IPS-15b (cell line): ENCODE measurements at regions not wholly inside any gene's neighbourhood (a gene's known extent, or its start where the extent isn't known, plus 50 kb on each side); places are given as distances from the start of the nearest gene placed in this dataset.

Source experiments
- H3K27me3 ChIP-seq: one replicate; pipeline ENCODE4 v1.6.1; 2013; ENCODE audit warnings: low read length; ENCODE audit not compliant: control insufficient read depth, insufficient read depth
- H3K36me3 ChIP-seq: one replicate; pipeline ENCODE4 v1.6.1; 2013; ENCODE audit warnings: low read length; ENCODE audit not compliant: control insufficient read depth, insufficient read depth
- H3K4me1 ChIP-seq: one replicate; pipeline ENCODE4 v1.6.1; 2013; ENCODE audit warnings: mild to moderate bottlenecking, low read length; ENCODE audit not compliant: control insufficient read depth, insufficient read depth
- H3K4me3 ChIP-seq: one replicate; pipeline ENCODE4 v1.5.1; 2013; ENCODE audit warnings: low read depth, low read length
- H3K9ac ChIP-seq: one replicate; pipeline ENCODE4 v1.6.1; 2013; ENCODE audit warnings: low read depth, mild to moderate bottlenecking, low read length
- H3K9me3 ChIP-seq: one replicate; pipeline ENCODE4 v1.6.1; 2013; ENCODE audit warnings: mild to moderate bottlenecking, low read length; ENCODE audit not compliant: control insufficient read depth, insufficient read depth

DNA sequence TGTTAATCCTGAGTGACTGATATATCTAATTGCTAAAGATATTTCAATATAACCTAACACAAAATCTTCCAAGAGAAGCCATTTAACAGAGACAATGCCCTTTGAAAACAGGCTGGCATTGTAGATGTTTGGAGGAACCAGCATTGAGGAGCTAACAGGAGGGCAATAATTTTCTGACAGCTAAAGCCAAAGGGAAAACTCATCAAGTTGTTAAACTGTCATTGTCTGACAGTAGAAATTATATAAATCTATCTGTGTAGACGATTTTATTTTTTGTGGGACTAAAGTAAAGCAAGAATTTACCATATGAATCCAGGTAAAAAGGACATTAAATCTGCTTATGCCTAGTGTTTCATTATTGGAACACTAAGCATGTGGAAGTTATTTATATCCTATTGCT lies 500.2 kb upstream of the NMUR2 start:
- no peaks in the 10 kb centered on the region for H3K9me3 ChIP-seq
- H3K36me3 ChIP-seq: no peaks in the 10 kb centered on the region
- H3K27me3 ChIP-seq: no peaks in the 10 kb centered on the region
- no peak overlapping the region for H3K9ac ChIP-seq
- no peaks in the 10 kb centered on the region for H3K4me1 ChIP-seq
- H3K4me3 ChIP-seq: no peak overlapping the region

GRCh38 chr5:152907488-152908245 lies 502.6 kb upstream of the NMUR2 start:
- Histone ChIP-seq H3K4me1 (no peaks in the 10 kb centered on the region), H3K9me3 (no peaks in the 10 kb centered on the region), H3K27me3 (no peaks in the 10 kb centered on the region), H3K36me3 (no peaks in the 10 kb centered on the region), H3K4me3 (no peak overlapping the region), H3K9ac (no peak overlapping the region)

- Histone ChIP-seq H3K4me1 (no peaks in the 10 kb centered on the region), H3K4me3 (no peak overlapping the region), H3K9ac (no peak overlapping the region), H3K36me3 (no peaks in the 10 kb centered on the region), H3K27me3 (no peaks in the 10 kb centered on the region), H3K9me3 (no peaks in the 10 kb centered on the region)
Measured at GRCh38 chr5:152912924-152913323, 507.8 kb upstream of the NMUR2 start.

GRCh38 chr5:152932621-152933020 lies 527.5 kb upstream of the NMUR2 start:
- Histone ChIP-seq H3K9me3 (no peaks in the 10 kb centered on the region), H3K27me3 (no peaks in the 10 kb centered on the region), H3K9ac (no peak overlapping the region), H3K4me3 (no peak overlapping the region), H3K36me3 (no peaks in the 10 kb centered on the region), H3K4me1 (no peaks in the 10 kb centered on the region)

DNA sequence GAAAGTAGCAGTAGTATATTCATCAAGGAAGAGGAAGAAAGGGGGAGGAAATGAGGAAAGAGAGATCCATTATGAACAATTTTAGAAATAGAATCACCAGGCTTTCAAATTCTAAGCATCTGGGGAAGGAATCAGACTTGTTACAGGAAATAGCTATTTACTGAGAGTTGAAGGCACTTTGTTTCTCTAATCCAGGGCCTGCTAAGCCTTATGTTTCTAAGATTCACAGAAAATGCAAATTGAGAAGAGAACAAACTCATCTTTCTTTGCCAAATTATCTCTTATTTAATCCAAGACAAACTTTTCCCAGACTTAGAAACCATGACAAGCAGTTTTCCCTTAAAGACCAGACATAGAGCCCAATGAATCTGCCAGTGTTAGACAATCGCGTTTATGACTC lies 528.0 kb upstream of the NMUR2 start:
- no peak overlapping the region for H3K4me3 ChIP-seq

DNA sequence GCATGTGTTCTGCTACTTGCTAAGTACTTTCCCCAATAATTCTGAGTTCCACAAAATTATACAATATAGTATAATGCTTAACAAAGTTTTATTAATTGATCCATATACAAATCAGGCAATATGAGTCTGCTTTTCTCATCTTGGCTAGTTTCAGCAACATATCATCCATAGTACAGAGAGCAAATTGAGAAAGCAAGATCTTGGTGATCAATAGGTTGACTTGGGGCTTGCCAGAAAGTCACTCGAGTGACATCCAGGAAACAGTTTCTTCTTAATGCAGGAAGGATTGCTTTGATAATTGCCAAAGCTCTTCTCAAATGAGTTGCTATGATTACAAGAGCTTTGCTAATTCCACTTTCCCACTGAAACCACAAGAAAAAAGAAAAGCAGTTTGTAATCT lies 533.6 kb upstream of the NMUR2 start:
- no peaks in the 10 kb centered on the region for H3K9me3 ChIP-seq
- no peak overlapping the region for H3K9ac ChIP-seq
- H3K27me3 ChIP-seq: no peaks in the 10 kb centered on the region
- no peaks in the 10 kb centered on the region for H3K36me3 ChIP-seq
- H3K4me1 ChIP-seq: no peaks in the 10 kb centered on the region
- H3K4me3 ChIP-seq: no peak overlapping the region

More for the DNA sequence above, 528.0 kb upstream of the NMUR2 start:
- H3K27me3 ChIP-seq: no peaks in the 10 kb centered on the region
- no peak overlapping the region for H3K9ac ChIP-seq
- no peaks in the 10 kb centered on the region for H3K36me3 ChIP-seq
- no peaks in the 10 kb centered on the region for H3K9me3 ChIP-seq
- H3K4me1 ChIP-seq: no peaks in the 10 kb centered on the region

DNA sequence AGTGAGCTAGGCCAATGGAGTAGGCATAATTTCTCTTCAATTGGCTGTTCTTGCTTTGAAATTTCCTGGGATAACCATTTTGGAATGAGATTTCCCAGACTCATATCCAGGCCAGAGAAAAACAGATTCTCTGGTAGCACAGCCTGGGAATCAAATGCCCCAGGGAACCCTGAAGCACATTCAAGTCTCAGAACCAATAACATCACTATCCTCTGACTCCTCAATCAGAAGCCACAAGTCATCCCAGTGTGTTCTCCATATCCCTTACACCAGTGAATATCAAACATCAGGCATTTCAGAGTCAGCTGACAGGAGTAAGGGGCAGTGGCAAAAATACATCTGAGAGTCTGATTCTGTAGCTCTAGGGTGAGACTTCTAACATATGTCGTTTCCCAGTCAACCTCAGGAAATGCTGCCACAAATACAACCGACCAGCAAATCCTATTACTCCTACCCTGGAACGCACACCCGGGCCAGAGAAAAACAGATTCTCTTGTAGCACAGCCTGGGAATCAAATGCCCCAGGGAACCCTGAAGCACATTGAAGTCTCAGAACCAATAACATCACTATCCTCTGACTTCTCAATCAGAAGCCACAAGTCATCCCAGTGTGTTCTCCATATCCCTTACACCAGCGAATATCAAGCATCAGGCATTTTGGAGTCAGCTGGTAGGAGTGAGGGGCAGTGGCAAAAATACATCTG lies 537.7 kb upstream of the NMUR2 start:
- Histone ChIP-seq H3K4me3 (no peak overlapping the region), H3K4me1 (no peaks in the 10 kb centered on the region), H3K36me3 (no peaks in the 10 kb centered on the region), H3K27me3 (no peaks in the 10 kb centered on the region), H3K9ac (no peak overlapping the region), H3K9me3 (no peaks in the 10 kb centered on the region)

DNA sequence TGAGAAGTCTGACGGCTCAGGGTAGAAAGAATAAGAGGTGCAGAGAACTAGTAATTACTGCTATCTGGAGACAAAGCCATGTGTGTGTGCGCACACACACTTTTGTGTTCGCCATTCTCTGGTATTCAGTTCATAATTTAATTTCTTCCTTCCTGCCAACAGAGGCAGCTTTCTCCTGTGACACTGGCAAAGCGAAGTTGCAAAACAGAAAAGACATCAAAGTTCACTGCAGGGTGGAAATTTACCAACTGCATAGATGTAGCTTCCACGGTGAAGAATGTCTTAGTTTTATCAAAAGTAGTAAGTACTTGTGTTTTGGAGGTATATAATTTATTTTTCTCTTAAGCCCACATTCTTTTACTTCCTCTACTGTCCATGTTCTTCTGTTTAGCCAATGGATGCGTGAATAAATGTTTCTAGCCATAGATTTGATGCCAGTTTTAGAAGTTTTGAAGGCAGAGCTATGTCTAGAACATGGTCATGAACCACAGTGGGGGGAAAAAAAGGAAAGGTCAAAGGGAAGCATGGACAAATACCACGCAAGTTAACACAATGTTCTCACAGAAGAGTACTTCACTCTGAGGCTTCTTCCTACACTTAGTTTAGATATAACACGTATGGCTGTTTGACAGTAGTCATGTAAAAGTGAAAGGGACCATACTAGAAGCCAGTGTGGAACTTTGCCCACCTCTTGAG lies 536.5 kb upstream of the GRIA1 start:
- Histone ChIP-seq H3K4me3 (no peak overlapping the region), H3K9ac (no peak overlapping the region), H3K9me3 (no peaks in the 10 kb centered on the region), H3K36me3 (no peaks in the 10 kb centered on the region), H3K4me1 (no peaks in the 10 kb centered on the region), H3K27me3 (no peaks in the 10 kb centered on the region)

DNA sequence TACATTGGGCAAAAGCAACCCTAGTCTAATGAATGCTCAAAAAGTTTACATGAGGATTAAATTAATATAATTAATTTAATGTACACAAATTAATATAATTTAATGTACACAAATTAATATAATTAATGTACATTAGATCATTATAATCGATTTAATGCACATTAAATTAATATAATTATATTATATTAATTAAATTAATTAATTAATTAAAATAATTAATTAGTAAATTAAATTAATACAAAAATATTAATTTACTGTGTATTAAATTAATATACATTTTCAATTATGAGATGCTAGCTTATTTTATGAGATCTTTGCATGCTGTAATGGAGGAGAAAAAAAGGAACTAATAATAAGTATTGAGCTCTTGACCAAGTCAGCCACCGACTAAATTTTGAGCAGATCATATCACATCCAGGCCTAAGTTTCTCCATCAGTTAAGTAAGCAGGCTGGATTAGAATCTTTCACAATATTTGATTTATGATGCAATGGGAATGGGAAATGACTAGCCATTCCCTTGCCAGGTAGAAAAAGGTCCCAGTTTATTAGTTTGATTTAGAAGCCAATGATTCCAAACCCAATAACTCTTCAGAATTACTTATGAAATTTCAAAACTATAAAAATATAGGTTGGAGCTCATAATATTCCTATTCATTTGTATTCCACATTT lies 533.4 kb upstream of the GRIA1 start:
- Histone ChIP-seq H3K36me3 (no peaks in the 10 kb centered on the region), H3K4me3 (no peak overlapping the region), H3K27me3 (no peaks in the 10 kb centered on the region), H3K4me1 (no peaks in the 10 kb centered on the region), H3K9me3 (no peaks in the 10 kb centered on the region), H3K9ac (no peak overlapping the region)

GRCh38 chr5:152978141-152978835 lies 512.2 kb upstream of the GRIA1 start:
- Histone ChIP-seq H3K4me3 (no peak overlapping the region), H3K4me1 (no peaks in the 10 kb centered on the region), H3K36me3 (no peaks in the 10 kb centered on the region), H3K27me3 (no peaks in the 10 kb centered on the region), H3K9me3 (no peaks in the 10 kb centered on the region), H3K9ac (no peak overlapping the region)

DNA sequence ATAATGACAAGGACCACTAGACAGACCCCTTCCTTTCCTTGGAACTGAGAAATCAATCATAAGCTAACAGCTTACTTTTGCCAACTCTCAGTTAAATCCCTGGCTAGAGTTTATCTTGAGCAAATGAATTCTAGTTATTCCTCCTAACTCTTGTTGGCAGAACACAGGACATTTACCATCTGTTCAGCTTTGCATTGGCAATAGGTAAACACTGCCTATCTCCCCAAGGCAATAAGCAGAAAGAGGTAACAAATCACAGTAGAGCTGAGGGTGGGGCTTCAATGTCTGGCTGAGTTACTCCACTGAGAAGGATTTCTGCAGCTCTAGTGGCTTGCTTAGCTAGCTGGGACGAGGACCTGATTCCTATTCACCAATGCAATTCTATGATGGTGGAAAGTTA lies 503.3 kb upstream of the GRIA1 start:
- Histone ChIP-seq H3K36me3 (no peaks in the 10 kb centered on the region), H3K4me1 (no peaks in the 10 kb centered on the region), H3K9ac (no peak overlapping the region), H3K4me3 (no peak overlapping the region), H3K27me3 (no peaks in the 10 kb centered on the region), H3K9me3 (no peaks in the 10 kb centered on the region)
